HepG2 (cell line): ENCODE measurements at regions not wholly inside any gene's neighbourhood (a gene's known extent, or its start where the extent isn't known, plus 50 kb on each side); places are given as distances from the start of the nearest gene placed in this dataset.

Experiments
- EZH2 ChIP-seq: conservative IDR thresholded peaks from 2 replicates; pipeline ENCODE4 v1.6.1; 2012; ENCODE audit warnings: mild to moderate bottlenecking, low read depth, low read length, moderate library complexity
- MED13 ChIP-seq: sonication (generic); formaldehyde crosslinking; IDR thresholded peaks from 2 replicates; pipeline ENCODE4 v1.5.0; 2020; ENCODE audit warnings: missing genetic modification reagents
- SKI ChIP-seq: fragments of 450-650 bp; IDR thresholded peaks from one replicate; pipeline ENCODE4 v1.6.1; 2018; ENCODE audit warnings: mild to moderate bottlenecking; ENCODE audit not compliant: partially characterized antibody
- TEAD2 ChIP-seq: sonication (generic); formaldehyde crosslinking; IDR thresholded peaks from 2 replicates; pipeline ENCODE4 v1.9.0; 2021; ENCODE audit warnings: missing genetic modification reagents
- U2AF1 ChIP-seq: fragments of 200-400 bp; formaldehyde crosslinking; optimal IDR thresholded peaks from 2 replicates; pipeline ENCODE3; 2017; ENCODE audit warnings: mild to moderate bottlenecking, low read depth, low read length
- YEATS4 ChIP-seq: sonication (generic); formaldehyde crosslinking; IDR thresholded peaks from 2 replicates; pipeline ENCODE4 v1.4.0; 2020; ENCODE audit warnings: missing genetic modification reagents, borderline replicate concordance
- ZNF20 ChIP-seq: sonication (generic); formaldehyde crosslinking; IDR thresholded peaks from 2 replicates; pipeline ENCODE4 v1.4.0; 2020; ENCODE audit warnings: mild to moderate bottlenecking, moderate library complexity, missing genetic modification reagents
- ZNF550 ChIP-seq: sonication (generic); formaldehyde crosslinking; IDR thresholded peaks from 2 replicates; pipeline ENCODE4 v1.4.0; 2020; ENCODE audit warnings: mild to moderate bottlenecking, missing genetic modification reagents, borderline replicate concordance
- ZNF781 ChIP-seq: sonication (generic); formaldehyde crosslinking; IDR thresholded peaks from 2 replicates; pipeline ENCODE4 v1.5.1; 2020; ENCODE audit warnings: borderline replicate concordance, mild to moderate bottlenecking, missing genetic modification reagents; ENCODE audit errors: not compliant biosample characterization
- TF ChIP-seq, protein P1 (sequence below): sonication (generic); formaldehyde crosslinking; IDR thresholded peaks from 2 replicates; pipeline ENCODE4 v1.4.0; 2020; ENCODE audit warnings: mild to moderate bottlenecking, missing genetic modification reagents
- TF ChIP-seq, protein P2 (sequence below): sonication (generic); formaldehyde crosslinking; IDR thresholded peaks from 2 replicates; pipeline ENCODE4 v1.5.1; 2020; ENCODE audit warnings: missing genetic modification reagents, mild to moderate bottlenecking, borderline replicate concordance
- TF ChIP-seq, protein P3 (sequence below): sonication (generic); formaldehyde crosslinking; IDR thresholded peaks from 2 replicates; pipeline ENCODE4 v1.4.0; 2020; ENCODE audit warnings: missing genetic modification reagents
- TF ChIP-seq, protein P4 (sequence below): sonication (generic); formaldehyde crosslinking; conservative IDR thresholded peaks from 2 replicates; pipeline ENCODE4 v1.8.0; 2022; ENCODE audit warnings: low read depth, missing genetic modification reagents
- TF ChIP-seq, protein P5 (sequence below): sonication (generic); formaldehyde crosslinking; IDR thresholded peaks from 2 replicates; pipeline ENCODE4 v1.4.0; 2020; ENCODE audit warnings: mild to moderate bottlenecking, missing genetic modification reagents
- TF ChIP-seq, protein P6 (sequence below): sonication (generic); formaldehyde crosslinking; IDR thresholded peaks from 2 replicates; pipeline ENCODE4 v1.4.0; 2020; ENCODE audit warnings: mild to moderate bottlenecking, missing genetic modification reagents
- TF ChIP-seq, protein P7 (sequence below): sonication (generic); formaldehyde crosslinking; IDR thresholded peaks from 2 replicates; pipeline ENCODE4 v1.4.0; 2020; ENCODE audit warnings: missing genetic modification reagents, borderline replicate concordance
- TF ChIP-seq, protein P8 (sequence below), 2 experiments: fragments of 450-650 bp in 1 of 2; sonication (generic) in 1 of 2; formaldehyde crosslinking; IDR thresholded peaks; 2 replicates each; pipeline versions ENCODE4 v1.5.0 to v1.8.0; 2020 to 2022; ENCODE audit warnings: mild to moderate bottlenecking in 1 of 2, missing genetic modification reagents in 1 of 2

DNA sequence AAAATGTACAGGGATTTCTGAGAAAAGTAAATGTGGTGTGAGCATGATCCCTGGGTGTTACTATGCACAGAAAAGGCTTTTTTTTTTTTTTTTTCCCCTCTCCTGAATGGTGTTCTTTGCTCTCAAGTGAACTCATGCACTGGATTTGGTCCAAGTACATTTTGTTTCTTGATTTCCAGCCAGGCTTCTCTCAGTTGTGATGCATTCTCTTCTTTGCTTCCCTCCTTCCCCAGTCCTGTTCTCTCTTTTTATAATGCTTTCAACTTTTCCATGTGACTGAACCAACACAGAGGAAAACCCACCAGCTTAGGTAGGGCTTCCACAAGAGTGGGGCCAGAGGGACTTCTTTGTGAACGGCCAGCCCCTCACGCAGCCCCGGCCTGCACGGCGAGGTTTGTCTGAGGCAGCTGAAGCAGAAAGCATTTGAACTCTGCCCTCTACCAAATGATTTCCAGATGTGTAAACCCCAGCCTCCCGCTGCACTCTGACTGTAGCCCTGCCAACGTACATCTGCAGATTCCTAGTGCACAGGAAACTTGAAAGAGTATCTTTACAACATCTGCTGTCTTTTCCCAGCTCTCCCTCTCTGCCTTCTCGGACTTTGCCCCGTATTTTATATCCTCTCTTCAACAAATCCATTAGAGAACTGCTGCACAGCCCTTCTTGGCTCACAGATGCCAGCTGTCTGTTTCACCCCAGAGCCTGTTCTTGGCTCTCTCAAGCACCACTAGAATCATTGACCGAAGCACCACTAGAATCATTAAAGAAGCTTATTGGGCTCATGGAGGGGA is 71.8 kb upstream of the CD180 start (continued):
- TF ChIP-seq, protein P1, sequence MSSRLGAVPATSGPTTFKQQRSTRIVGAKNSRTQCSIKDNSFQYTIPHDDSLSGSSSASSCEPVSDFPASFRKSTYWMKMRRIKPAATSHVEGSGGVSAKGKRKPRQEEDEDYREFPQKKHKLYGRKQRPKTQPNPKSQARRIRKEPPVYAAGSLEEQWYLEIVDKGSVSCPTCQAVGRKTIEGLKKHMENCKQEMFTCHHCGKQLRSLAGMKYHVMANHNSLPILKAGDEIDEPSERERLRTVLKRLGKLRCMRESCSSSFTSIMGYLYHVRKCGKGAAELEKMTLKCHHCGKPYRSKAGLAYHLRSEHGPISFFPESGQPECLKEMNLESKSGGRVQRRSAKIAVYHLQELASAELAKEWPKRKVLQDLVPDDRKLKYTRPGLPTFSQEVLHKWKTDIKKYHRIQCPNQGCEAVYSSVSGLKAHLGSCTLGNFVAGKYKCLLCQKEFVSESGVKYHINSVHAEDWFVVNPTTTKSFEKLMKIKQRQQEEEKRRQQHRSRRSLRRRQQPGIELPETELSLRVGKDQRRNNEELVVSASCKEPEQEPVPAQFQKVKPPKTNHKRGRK (CRISPR knock-in tag) = 0 out of 2 replicates have a peak, but pooled peaks have one; percentile 62
- TF ChIP-seq MED13 (CRISPR knock-in tag) (no peak), U2AF1 (no peak), ZNF20 (CRISPR knock-in tag) (no peak), SKI (no peak), EZH2 (no peak), ZNF781 (CRISPR knock-in tag) (no peak), TEAD2 (CRISPR knock-in tag) (no peak), YEATS4 (CRISPR knock-in tag) (no peak), ZNF550 (CRISPR knock-in tag) (no peak)
- TF ChIP-seq, protein P2, sequence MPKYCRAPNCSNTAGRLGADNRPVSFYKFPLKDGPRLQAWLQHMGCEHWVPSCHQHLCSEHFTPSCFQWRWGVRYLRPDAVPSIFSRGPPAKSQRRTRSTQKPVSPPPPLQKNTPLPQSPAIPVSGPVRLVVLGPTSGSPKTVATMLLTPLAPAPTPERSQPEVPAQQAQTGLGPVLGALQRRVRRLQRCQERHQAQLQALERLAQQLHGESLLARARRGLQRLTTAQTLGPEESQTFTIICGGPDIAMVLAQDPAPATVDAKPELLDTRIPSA (CRISPR knock-in tag) = no peak
- TF ChIP-seq, protein P3, sequence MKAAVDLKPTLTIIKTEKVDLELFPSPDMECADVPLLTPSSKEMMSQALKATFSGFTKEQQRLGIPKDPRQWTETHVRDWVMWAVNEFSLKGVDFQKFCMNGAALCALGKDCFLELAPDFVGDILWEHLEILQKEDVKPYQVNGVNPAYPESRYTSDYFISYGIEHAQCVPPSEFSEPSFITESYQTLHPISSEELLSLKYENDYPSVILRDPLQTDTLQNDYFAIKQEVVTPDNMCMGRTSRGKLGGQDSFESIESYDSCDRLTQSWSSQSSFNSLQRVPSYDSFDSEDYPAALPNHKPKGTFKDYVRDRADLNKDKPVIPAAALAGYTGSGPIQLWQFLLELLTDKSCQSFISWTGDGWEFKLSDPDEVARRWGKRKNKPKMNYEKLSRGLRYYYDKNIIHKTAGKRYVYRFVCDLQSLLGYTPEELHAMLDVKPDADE (CRISPR knock-in tag) = no peak
- TF ChIP-seq, protein P4, sequence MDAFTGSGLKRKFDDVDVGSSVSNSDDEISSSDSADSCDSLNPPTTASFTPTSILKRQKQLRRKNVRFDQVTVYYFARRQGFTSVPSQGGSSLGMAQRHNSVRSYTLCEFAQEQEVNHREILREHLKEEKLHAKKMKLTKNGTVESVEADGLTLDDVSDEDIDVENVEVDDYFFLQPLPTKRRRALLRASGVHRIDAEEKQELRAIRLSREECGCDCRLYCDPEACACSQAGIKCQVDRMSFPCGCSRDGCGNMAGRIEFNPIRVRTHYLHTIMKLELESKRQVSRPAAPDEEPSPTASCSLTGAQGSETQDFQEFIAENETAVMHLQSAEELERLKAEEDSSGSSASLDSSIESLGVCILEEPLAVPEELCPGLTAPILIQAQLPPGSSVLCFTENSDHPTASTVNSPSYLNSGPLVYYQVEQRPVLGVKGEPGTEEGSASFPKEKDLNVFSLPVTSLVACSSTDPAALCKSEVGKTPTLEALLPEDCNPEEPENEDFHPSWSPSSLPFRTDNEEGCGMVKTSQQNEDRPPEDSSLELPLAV (CRISPR knock-in tag) = no peak
- TF ChIP-seq, protein P5, sequence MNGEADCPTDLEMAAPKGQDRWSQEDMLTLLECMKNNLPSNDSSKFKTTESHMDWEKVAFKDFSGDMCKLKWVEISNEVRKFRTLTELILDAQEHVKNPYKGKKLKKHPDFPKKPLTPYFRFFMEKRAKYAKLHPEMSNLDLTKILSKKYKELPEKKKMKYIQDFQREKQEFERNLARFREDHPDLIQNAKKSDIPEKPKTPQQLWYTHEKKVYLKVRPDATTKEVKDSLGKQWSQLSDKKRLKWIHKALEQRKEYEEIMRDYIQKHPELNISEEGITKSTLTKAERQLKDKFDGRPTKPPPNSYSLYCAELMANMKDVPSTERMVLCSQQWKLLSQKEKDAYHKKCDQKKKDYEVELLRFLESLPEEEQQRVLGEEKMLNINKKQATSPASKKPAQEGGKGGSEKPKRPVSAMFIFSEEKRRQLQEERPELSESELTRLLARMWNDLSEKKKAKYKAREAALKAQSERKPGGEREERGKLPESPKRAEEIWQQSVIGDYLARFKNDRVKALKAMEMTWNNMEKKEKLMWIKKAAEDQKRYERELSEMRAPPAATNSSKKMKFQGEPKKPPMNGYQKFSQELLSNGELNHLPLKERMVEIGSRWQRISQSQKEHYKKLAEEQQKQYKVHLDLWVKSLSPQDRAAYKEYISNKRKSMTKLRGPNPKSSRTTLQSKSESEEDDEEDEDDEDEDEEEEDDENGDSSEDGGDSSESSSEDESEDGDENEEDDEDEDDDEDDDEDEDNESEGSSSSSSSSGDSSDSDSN (CRISPR knock-in tag) = 0 out of 2 replicates have a peak, but pooled peaks have one; percentile 26
- TF ChIP-seq, protein P6, sequence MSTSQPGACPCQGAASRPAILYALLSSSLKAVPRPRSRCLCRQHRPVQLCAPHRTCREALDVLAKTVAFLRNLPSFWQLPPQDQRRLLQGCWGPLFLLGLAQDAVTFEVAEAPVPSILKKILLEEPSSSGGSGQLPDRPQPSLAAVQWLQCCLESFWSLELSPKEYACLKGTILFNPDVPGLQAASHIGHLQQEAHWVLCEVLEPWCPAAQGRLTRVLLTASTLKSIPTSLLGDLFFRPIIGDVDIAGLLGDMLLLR = no peak
- TF ChIP-seq, protein P7, sequence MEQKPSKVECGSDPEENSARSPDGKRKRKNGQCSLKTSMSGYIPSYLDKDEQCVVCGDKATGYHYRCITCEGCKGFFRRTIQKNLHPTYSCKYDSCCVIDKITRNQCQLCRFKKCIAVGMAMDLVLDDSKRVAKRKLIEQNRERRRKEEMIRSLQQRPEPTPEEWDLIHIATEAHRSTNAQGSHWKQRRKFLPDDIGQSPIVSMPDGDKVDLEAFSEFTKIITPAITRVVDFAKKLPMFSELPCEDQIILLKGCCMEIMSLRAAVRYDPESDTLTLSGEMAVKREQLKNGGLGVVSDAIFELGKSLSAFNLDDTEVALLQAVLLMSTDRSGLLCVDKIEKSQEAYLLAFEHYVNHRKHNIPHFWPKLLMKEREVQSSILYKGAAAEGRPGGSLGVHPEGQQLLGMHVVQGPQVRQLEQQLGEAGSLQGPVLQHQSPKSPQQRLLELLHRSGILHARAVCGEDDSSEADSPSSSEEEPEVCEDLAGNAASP (CRISPR knock-in tag) = no peak
- TF ChIP-seq, protein P8, sequence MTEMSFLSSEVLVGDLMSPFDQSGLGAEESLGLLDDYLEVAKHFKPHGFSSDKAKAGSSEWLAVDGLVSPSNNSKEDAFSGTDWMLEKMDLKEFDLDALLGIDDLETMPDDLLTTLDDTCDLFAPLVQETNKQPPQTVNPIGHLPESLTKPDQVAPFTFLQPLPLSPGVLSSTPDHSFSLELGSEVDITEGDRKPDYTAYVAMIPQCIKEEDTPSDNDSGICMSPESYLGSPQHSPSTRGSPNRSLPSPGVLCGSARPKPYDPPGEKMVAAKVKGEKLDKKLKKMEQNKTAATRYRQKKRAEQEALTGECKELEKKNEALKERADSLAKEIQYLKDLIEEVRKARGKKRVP (CRISPR knock-in tag; IDR thresholded peaks at IDR 0.05) = no peak
